GM12878 (cell line): ENCODE measurements at regions not wholly inside any gene's neighbourhood (a gene's known extent, or its start where the extent isn't known, plus 50 kb on each side); places are given as distances from the start of the nearest gene placed in this dataset.
A peak's percentile ranks its signal among the peaks of the same experiment; 100 is the strongest.

Source experiments
- ATAC-seq: fragments of 200-7000 bp; cut with Tn5 transposase; 3 replicates; pipeline ENCODE4 v1.9.1; 2020; ENCODE audit warnings: mild to moderate bottlenecking, moderate library complexity
- BruUV-seq: library from RNA; stranded (reverse); fragments of 400-500 nt; replicated peaks from 2 replicates; lab custom pipeline; 2021; lab: Mats Ljungman, UMichigan
- CTCF ChIA-PET: fragments of 300-600 bp; sonication (Branson Sonifier 250); formaldehyde crosslinking; extraction: SDS; loops from one replicate; lab custom pipeline; 2021; ENCODE audit warnings: inconsistent platforms; lab: Yijun Ruan, JAX
- POLR2A ChIA-PET: fragments of 350-600 bp; formaldehyde crosslinking; extraction: SDS; loops from one replicate; lab custom pipeline; 2021; ENCODE audit warnings: inconsistent platforms; lab: Charles Lee
- RAD21 ChIA-PET: fragments of 300-600 bp; sonication (Branson Sonifier 250); formaldehyde crosslinking; loops from one replicate; lab custom pipeline; 2023; ENCODE audit warnings: antibody characterized with exemption; ENCODE audit not compliant: unreplicated experiment; lab: Charles Lee
- SMC1A ChIA-PET: fragments of 300-600 bp; sonication (Branson Sonifier 250); formaldehyde crosslinking; loops from one replicate; lab custom pipeline; 2023; ENCODE audit not compliant: unreplicated experiment, uncharacterized antibody; lab: Charles Lee
- DNase-seq: peaks from one replicate; pipeline ENCODE4 v3.0.0-alpha.2; 2011; ENCODE audit warnings: low read depth, low spot score
- FAIRE-seq: peaks from 3 replicates; lab custom pipeline; 2011; peaks lifted over from hg19 to GRCh38; lab: Jason Lieb, UNC
- H2AFZ ChIP-seq: 2 replicates; pipeline ENCODE4 v1.6.0; 2011; ENCODE audit warnings: low read depth, low read length, control low read depth; ENCODE audit not compliant: control insufficient read depth
- H3K27ac ChIP-seq: 2 replicates; pipeline ENCODE4 v1.5.1; 2011; ENCODE audit warnings: control low read depth; ENCODE audit not compliant: control insufficient read depth, insufficient read depth
- H3K27me3 ChIP-seq, 2 experiments: replicated peaks in 1 of 2; 2 replicates each; pipeline versions ENCODE4 v1.6.0 to v1.6.1; 2011; ENCODE audit warnings: low read length in 1 of 2; ENCODE audit not compliant: control insufficient read depth in 2 of 2, insufficient read depth in 2 of 2
- H3K36me3 ChIP-seq, 2 experiments: 2 replicates each; pipeline ENCODE4 v1.5.1; 2011; ENCODE audit warnings: low read length in 1 of 2; ENCODE audit not compliant: control insufficient read depth in 2 of 2, insufficient read depth in 2 of 2
- H3K4me1 ChIP-seq: 2 replicates; pipeline ENCODE4 v1.6.1; 2011; ENCODE audit warnings: mild to moderate bottlenecking, low read length, moderate library complexity, mixed read lengths; ENCODE audit not compliant: control insufficient read depth, insufficient read depth
- H3K4me2 ChIP-seq: 2 replicates; pipeline ENCODE4 v1.6.0; 2011; ENCODE audit warnings: control low read depth; ENCODE audit not compliant: control insufficient read depth, insufficient read depth
- H3K4me3 ChIP-seq: fragments of 200-600 bp; sonication (generic); 2 replicates; pipeline ENCODE4 v1.5.1; 2016
- H3K79me2 ChIP-seq: 2 replicates; pipeline ENCODE4 v1.6.0; 2011; ENCODE audit warnings: low read length; ENCODE audit not compliant: control insufficient read depth, insufficient read depth
- H3K9ac ChIP-seq: 2 replicates; pipeline ENCODE4 v1.8.0; 2011; ENCODE audit warnings: low read length, control low read depth, mixed read lengths; ENCODE audit not compliant: control insufficient read depth, insufficient read depth
- H3K9me3 ChIP-seq: replicated peaks from 3 replicates; pipeline ENCODE4 v1.5.1; 2011; ENCODE audit warnings: mild to moderate bottlenecking, low read length; ENCODE audit not compliant: control insufficient read depth, insufficient read depth
- H4K20me1 ChIP-seq: 2 replicates; pipeline ENCODE4 v1.6.0; 2011; ENCODE audit not compliant: control insufficient read depth, insufficient read depth
- CHD2 ChIP-seq: IDR thresholded peaks from 2 replicates; pipeline ENCODE4 v1.6.1; 2011; ENCODE audit warnings: low read depth, low read length, improper control_type of control experiment, borderline replicate concordance
- CREM ChIP-seq: IDR thresholded peaks from 2 replicates; pipeline ENCODE4 v1.6.1; 2014; ENCODE audit warnings: antibody characterized with exemption, low read depth
- WGBS: methylation state at CpG from one replicate; pipeline ENCODE4 v1.1.6; 2016; ENCODE audit warnings: low lambda C conversion rate; ENCODE audit not compliant: insufficient replicate concordance, insufficient coverage; ENCODE audit errors: missing lambda C conversion rate; 5-methylcytosine and 5-hydroxymethylcytosine counted together
- in situ Hi-C: fragments of 300-500 bp; cut with MboI; formaldehyde crosslinking; loops from 9 replicates; pipeline ENCODE4 v1.14.3; 2018; ENCODE audit warnings: mixed read lengths
- intact Hi-C: fragments of 100-400 bp; cut with micrococcal nuclease; formaldehyde crosslinking; loops from one replicate; pipeline ENCODE4 v1.14.2; 2022; ENCODE audit not compliant: unreplicated experiment
- TF ChIP-seq, protein P1 (sequence below): IDR thresholded peaks from 2 replicates; pipeline ENCODE4 v1.6.1; 2012; ENCODE audit warnings: improper control_type of control experiment, low read depth, low read length; ENCODE audit not compliant: insufficient replicate concordance
- TF ChIP-seq, protein P2 (sequence below), 3 experiments: IDR thresholded peaks in 2 of 3; conservative IDR thresholded peaks in 1 of 3; 2 replicates each; pipeline ENCODE4 v1.5.1; 2011; ENCODE audit warnings: low read depth in 3 of 3, low read length in 3 of 3, mild to moderate bottlenecking in 3 of 3, control low read depth in 2 of 3, moderate library complexity in 2 of 3, inconsistent platforms in 1 of 3, mixed read lengths in 1 of 3; ENCODE audit not compliant: control insufficient read depth in 2 of 3, insufficient read depth in 1 of 3; ENCODE audit errors: extremely low read depth in 1 of 3
- TF ChIP-seq, protein P3 (sequence below): fragments of 450-650 bp; IDR thresholded peaks from 2 replicates; pipeline ENCODE4 v1.6.1; 2016; ENCODE audit warnings: mild to moderate bottlenecking
- TF ChIP-seq, protein P4 (sequence below): IDR thresholded peaks from 2 replicates; pipeline ENCODE4 v1.6.1; 2011; ENCODE audit warnings: low read depth, mild to moderate bottlenecking, low read length, moderate library complexity, borderline replicate concordance; ENCODE audit errors: extremely low read depth
- TF ChIP-seq, protein P5 (sequence below): fragments of 450-650 bp; IDR thresholded peaks from 2 replicates; pipeline ENCODE4 v1.6.1; 2017; ENCODE audit warnings: mild to moderate bottlenecking, low read depth, inconsistent platforms; ENCODE audit not compliant: poor library complexity, severe bottlenecking

DNA sequence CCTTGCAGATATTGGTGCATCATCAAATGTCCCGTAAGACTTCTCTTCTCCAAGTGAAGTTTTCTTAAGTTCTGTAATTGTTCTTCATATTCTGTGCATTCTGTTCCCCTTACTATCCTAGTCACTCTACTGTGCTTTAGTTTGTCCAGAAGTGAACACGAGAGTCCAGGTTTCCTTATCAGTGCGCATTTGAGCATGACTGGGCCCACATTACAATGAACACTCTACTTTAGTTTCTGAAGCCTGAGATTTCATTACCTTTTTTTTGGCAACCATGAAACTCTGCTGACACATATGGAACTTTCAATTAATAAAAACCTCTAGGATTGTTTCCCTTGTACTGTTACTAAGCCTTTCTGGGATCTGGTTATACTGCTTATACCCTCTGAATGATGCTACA is 270.0 kb downstream of the KCNRG start:
- ChIA-PET CTCF (no interaction called here), SMC1A (no interaction called here), RAD21 (no interaction called here), POLR2A (no interaction called here)
- intact Hi-C loops = no loop called here
- Histone ChIP-seq H3K9me3 (no peaks in the 10 kb centered on the region; the same call in none of the 3 replicates), H3K36me3 (no peaks in the 10 kb centered on the region), H3K27ac (no peak overlapping the region), H4K20me1 (no peaks in the 10 kb centered on the region), H3K4me1 (peaks cover 12% of the 10 kb centered on the region), H3K27me3 (no peaks in the 10 kb centered on the region; a peak in 1 of 4 replicates), H3K9ac (no peak overlapping the region), H3K79me2 (no peaks in the 10 kb centered on the region)
- ATAC-seq (no peak), FAIRE-seq (peak; percentile 35)
- 69% methylated on average over 3 of the region's 3 CpGs for WGBS
- no TSS peak for BruUV-seq
- no peak for TF ChIP-seq CHD2
- TF ChIP-seq, protein P1, sequence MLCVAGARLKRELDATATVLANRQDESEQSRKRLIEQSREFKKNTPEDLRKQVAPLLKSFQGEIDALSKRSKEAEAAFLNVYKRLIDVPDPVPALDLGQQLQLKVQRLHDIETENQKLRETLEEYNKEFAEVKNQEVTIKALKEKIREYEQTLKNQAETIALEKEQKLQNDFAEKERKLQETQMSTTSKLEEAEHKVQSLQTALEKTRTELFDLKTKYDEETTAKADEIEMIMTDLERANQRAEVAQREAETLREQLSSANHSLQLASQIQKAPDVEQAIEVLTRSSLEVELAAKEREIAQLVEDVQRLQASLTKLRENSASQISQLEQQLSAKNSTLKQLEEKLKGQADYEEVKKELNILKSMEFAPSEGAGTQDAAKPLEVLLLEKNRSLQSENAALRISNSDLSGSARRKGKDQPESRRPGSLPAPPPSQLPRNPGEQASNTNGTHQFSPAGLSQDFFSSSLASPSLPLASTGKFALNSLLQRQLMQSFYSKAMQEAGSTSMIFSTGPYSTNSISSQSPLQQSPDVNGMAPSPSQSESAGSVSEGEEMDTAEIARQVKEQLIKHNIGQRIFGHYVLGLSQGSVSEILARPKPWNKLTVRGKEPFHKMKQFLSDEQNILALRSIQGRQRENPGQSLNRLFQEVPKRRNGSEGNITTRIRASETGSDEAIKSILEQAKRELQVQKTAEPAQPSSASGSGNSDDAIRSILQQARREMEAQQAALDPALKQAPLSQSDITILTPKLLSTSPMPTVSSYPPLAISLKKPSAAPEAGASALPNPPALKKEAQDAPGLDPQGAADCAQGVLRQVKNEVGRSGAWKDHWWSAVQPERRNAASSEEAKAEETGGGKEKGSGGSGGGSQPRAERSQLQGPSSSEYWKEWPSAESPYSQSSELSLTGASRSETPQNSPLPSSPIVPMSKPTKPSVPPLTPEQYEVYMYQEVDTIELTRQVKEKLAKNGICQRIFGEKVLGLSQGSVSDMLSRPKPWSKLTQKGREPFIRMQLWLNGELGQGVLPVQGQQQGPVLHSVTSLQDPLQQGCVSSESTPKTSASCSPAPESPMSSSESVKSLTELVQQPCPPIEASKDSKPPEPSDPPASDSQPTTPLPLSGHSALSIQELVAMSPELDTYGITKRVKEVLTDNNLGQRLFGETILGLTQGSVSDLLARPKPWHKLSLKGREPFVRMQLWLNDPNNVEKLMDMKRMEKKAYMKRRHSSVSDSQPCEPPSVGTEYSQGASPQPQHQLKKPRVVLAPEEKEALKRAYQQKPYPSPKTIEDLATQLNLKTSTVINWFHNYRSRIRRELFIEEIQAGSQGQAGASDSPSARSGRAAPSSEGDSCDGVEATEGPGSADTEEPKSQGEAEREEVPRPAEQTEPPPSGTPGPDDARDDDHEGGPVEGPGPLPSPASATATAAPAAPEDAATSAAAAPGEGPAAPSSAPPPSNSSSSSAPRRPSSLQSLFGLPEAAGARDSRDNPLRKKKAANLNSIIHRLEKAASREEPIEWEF = no peak
- TF ChIP-seq, protein P2, sequence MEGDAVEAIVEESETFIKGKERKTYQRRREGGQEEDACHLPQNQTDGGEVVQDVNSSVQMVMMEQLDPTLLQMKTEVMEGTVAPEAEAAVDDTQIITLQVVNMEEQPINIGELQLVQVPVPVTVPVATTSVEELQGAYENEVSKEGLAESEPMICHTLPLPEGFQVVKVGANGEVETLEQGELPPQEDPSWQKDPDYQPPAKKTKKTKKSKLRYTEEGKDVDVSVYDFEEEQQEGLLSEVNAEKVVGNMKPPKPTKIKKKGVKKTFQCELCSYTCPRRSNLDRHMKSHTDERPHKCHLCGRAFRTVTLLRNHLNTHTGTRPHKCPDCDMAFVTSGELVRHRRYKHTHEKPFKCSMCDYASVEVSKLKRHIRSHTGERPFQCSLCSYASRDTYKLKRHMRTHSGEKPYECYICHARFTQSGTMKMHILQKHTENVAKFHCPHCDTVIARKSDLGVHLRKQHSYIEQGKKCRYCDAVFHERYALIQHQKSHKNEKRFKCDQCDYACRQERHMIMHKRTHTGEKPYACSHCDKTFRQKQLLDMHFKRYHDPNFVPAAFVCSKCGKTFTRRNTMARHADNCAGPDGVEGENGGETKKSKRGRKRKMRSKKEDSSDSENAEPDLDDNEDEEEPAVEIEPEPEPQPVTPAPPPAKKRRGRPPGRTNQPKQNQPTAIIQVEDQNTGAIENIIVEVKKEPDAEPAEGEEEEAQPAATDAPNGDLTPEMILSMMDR (IDR thresholded peaks at IDR 0.05 in 2 of 3, conservative IDR thresholded peaks at IDR 0.05 in 1 of 3; ENCODE audit: control insufficient read depth in 2 of 3, extremely low read depth in 1 of 3, insufficient read depth in 1 of 3, low read depth in 3 of 3, low read length in 3 of 3) = no peak
- TF ChIP-seq, protein P3, sequence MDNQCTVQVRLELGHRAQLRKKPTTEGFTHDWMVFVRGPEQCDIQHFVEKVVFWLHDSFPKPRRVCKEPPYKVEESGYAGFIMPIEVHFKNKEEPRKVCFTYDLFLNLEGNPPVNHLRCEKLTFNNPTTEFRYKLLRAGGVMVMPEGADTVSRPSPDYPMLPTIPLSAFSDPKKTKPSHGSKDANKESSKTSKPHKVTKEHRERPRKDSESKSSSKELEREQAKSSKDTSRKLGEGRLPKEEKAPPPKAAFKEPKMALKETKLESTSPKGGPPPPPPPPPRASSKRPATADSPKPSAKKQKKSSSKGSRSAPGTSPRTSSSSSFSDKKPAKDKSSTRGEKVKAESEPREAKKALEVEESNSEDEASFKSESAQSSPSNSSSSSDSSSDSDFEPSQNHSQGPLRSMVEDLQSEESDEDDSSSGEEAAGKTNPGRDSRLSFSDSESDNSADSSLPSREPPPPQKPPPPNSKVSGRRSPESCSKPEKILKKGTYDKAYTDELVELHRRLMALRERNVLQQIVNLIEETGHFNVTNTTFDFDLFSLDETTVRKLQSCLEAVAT = no peak
- TF ChIP-seq, protein P4, sequence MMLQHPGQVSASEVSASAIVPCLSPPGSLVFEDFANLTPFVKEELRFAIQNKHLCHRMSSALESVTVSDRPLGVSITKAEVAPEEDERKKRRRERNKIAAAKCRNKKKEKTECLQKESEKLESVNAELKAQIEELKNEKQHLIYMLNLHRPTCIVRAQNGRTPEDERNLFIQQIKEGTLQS = no peak
- TF ChIP-seq, protein P5, sequence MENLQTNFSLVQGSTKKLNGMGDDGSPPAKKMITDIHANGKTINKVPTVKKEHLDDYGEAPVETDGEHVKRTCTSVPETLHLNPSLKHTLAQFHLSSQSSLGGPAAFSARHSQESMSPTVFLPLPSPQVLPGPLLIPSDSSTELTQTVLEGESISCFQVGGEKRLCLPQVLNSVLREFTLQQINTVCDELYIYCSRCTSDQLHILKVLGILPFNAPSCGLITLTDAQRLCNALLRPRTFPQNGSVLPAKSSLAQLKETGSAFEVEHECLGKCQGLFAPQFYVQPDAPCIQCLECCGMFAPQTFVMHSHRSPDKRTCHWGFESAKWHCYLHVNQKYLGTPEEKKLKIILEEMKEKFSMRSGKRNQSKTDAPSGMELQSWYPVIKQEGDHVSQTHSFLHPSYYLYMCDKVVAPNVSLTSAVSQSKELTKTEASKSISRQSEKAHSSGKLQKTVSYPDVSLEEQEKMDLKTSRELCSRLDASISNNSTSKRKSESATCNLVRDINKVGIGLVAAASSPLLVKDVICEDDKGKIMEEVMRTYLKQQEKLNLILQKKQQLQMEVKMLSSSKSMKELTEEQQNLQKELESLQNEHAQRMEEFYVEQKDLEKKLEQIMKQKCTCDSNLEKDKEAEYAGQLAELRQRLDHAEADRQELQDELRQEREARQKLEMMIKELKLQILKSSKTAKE = no peak
- no peak for TF ChIP-seq CREM
- TF ChIP-seq, all 136 proteins: peak for 0
- peak overlapping the region; percentile 15; the same call in 1 of the 2 replicates for H3K4me2 ChIP-seq
- H3K4me3 ChIP-seq = no peak overlapping the region
- no peak for DNase-seq
- H2AFZ ChIP-seq = no peak overlapping the region
- in situ Hi-C loops = no loop called here
